Trophoblast cell (in vitro differentiated cells and primary cell): ENCODE measurements at regions not wholly inside any gene's neighbourhood (a gene's known extent, or its start where the extent isn't known, plus 50 kb on each side); places are given as distances from the start of the nearest gene placed in this dataset.
"Not testable (repeated sequence)": the region's sequence is repeated elsewhere in the genome, so short reads cannot be mapped to it uniquely, and the experiment has no call there.

Experiments
- DNase-seq, 2 donors: peaks; one replicate each; pipeline ENCODE4 v3.0.0-alpha.2; 2016
- H2AFZ ChIP-seq: 2 replicates; pipeline ENCODE4 v1.6.1; 2013; ENCODE audit warnings: low read length, moderate library complexity, mild to moderate bottlenecking; ENCODE audit not compliant: insufficient read depth, poor library complexity
- H2AK5ac ChIP-seq: 2 replicates; pipeline ENCODE4 v1.6.1; 2013; ENCODE audit warnings: mild to moderate bottlenecking, low read length
- H2BK120ac ChIP-seq: 2 replicates; pipeline ENCODE4 v1.6.1; 2013; ENCODE audit warnings: low read length, mild to moderate bottlenecking, moderate library complexity; ENCODE audit not compliant: insufficient read depth, poor library complexity
- H2BK12ac ChIP-seq: 2 replicates; pipeline ENCODE4 v1.6.1; 2013; ENCODE audit warnings: mild to moderate bottlenecking, low read length, moderate library complexity
- H2BK5ac ChIP-seq: 2 replicates; pipeline ENCODE4 v1.6.1; 2013; ENCODE audit warnings: low read length, low read depth, moderate library complexity, mild to moderate bottlenecking; ENCODE audit not compliant: poor library complexity
- H3K14ac ChIP-seq: 2 replicates; pipeline ENCODE4 v1.6.1; 2013; ENCODE audit warnings: mild to moderate bottlenecking, low read length
- H3K18ac ChIP-seq: 2 replicates; pipeline ENCODE4 v1.6.1; 2013; ENCODE audit warnings: mild to moderate bottlenecking, low read length
- H3K23ac ChIP-seq: 2 replicates; pipeline ENCODE4 v1.6.1; 2013; ENCODE audit warnings: low read length
- H3K27ac ChIP-seq: 2 replicates; pipeline ENCODE4 v1.5.1; 2013; ENCODE audit warnings: low read depth, mild to moderate bottlenecking, inconsistent platforms, low read length, moderate library complexity
- H3K27me3 ChIP-seq: 2 replicates; pipeline ENCODE4 v1.6.1; 2013; ENCODE audit warnings: inconsistent platforms, mild to moderate bottlenecking, low read length, moderate library complexity; ENCODE audit not compliant: insufficient read depth
- H3K36me3 ChIP-seq, 2 experiments: 1 replicate in 1 of 2; 2 replicates in 1 of 2; pipeline ENCODE4 v1.6.1; 2013; ENCODE audit warnings: low read length in 2 of 2, mild to moderate bottlenecking in 2 of 2, moderate library complexity in 1 of 2; ENCODE audit not compliant: insufficient read depth in 2 of 2, control insufficient read depth in 1 of 2
- H3K4ac ChIP-seq: 2 replicates; pipeline ENCODE4 v1.6.1; 2013; ENCODE audit warnings: low read depth, mild to moderate bottlenecking, low read length, moderate library complexity
- H3K4me1 ChIP-seq, 2 experiments: 1 replicate in 1 of 2; 2 replicates in 1 of 2; pipeline ENCODE4 v1.6.1; 2013; ENCODE audit warnings: low read length in 2 of 2, mild to moderate bottlenecking in 2 of 2, moderate library complexity in 1 of 2; ENCODE audit not compliant: insufficient read depth in 2 of 2, control insufficient read depth in 1 of 2
- H3K4me2 ChIP-seq: 2 replicates; pipeline ENCODE4 v1.6.1; 2013; ENCODE audit warnings: inconsistent platforms, mild to moderate bottlenecking, low read length, moderate library complexity
- H3K4me3 ChIP-seq: 2 replicates; pipeline ENCODE4 v1.5.1; 2013; ENCODE audit warnings: mild to moderate bottlenecking, low read depth, low read length, inconsistent platforms
- H3K79me1 ChIP-seq: one replicate; pipeline ENCODE4 v1.6.1; 2013; ENCODE audit warnings: low read length
- H3K79me2 ChIP-seq: 2 replicates; pipeline ENCODE4 v1.6.1; 2013; ENCODE audit warnings: low read length, mild to moderate bottlenecking; ENCODE audit not compliant: control insufficient read depth, insufficient read depth, poor library complexity
- H3K9ac ChIP-seq: 2 replicates; pipeline ENCODE4 v1.6.1; 2013; ENCODE audit warnings: mild to moderate bottlenecking, low read length
- H3K9me3 ChIP-seq: 2 replicates; pipeline ENCODE4 v1.6.1; 2013; ENCODE audit warnings: low read depth, mild to moderate bottlenecking, control low read depth, inconsistent platforms, low read length; ENCODE audit not compliant: insufficient read depth
- H4K12ac ChIP-seq: 2 replicates; pipeline ENCODE4 v1.6.1; 2013; ENCODE audit warnings: low read depth, mild to moderate bottlenecking, low read length, moderate library complexity
- H4K8ac ChIP-seq: 2 replicates; pipeline ENCODE4 v1.6.1; 2013; ENCODE audit warnings: low read depth, mild to moderate bottlenecking, low read length, moderate library complexity
- H4K91ac ChIP-seq: one replicate; pipeline ENCODE4 v1.6.1; 2013; ENCODE audit warnings: low read depth, mild to moderate bottlenecking, low read length, moderate library complexity
- WGBS: extraction: QIAGEN DNeasy Blood & Tissue Kit; methylation state at CpG from one replicate; pipeline ENCODE4 v1.1.7; 2013; ENCODE audit warnings: missing lambda C conversion rate; ENCODE audit not compliant: insufficient read length, insufficient coverage; ENCODE audit errors: extremely low coverage; 5-methylcytosine and 5-hydroxymethylcytosine counted together

DNA sequence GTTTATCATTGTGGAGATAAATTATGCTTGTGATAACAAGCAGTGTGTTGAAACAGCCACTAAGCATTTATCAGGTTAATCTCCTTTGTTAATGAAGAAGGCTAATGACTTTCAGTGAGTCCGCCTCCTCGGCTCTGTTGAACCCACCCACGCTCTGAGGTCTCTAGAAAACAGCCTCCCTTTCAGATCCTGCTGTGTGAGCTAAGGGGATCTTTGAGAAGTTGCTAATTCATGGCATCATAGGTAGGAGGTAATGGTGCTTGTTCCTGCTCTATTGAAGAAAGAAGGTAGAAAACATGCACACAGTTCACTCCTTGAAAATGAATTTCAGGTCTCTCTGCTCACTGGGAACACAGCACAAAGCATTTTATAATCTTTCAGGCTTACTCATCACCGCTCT is 483.9 kb downstream of the AACS start:
- no peak overlapping the region for H2AK5ac ChIP-seq
- WGBS = no CpG with 5 or more reads among the region's 4 CpGs
- H2BK120ac ChIP-seq = no peak overlapping the region
- DNase-seq = no peak
- H3K27me3 ChIP-seq = no peaks in the 10 kb centered on the region
- H3K79me2 ChIP-seq = no peaks in the 10 kb centered on the region
- H3K4me1 ChIP-seq = no peaks in the 10 kb centered on the region
- no peak overlapping the region for H3K4me2 ChIP-seq
- H3K9ac ChIP-seq = no peak overlapping the region
- no peak overlapping the region for H3K18ac ChIP-seq
- H4K8ac ChIP-seq = no peak overlapping the region
- peaks cover 6% of the 10 kb centered on the region for H3K9me3 ChIP-seq
- no peak overlapping the region for H2AFZ ChIP-seq
- no peak overlapping the region for H3K23ac ChIP-seq
- no peak overlapping the region for H3K4ac ChIP-seq
- no peaks in the 10 kb centered on the region for H3K36me3 ChIP-seq
- no peak overlapping the region for H3K14ac ChIP-seq
- no peak overlapping the region for H3K4me3 ChIP-seq
- H3K79me1 ChIP-seq = no peaks in the 10 kb centered on the region
- no peak overlapping the region for H2BK12ac ChIP-seq
- H3K27ac ChIP-seq = no peak overlapping the region
- H4K12ac ChIP-seq = no peak overlapping the region
- H2BK5ac ChIP-seq = no peak overlapping the region
- H4K91ac ChIP-seq = no peak overlapping the region

DNA sequence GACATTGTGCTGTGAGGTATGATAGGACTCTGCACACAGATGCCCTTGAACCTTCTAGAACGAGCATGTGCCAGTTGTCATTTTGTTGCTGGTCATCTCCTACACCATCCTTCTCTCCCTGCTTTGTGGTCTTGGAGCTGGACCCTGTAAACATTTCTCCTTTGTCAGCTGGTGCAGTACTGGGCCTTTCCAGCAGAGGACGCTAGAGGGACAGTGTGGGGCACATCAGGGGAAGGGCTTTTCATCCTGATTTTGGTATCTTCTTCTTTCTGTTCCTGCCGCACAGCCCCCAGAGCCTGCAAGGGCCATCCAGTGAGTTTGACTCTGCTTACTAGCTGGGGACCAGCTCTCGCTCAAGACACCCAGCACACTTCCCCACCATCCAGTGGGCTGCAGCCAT is 484.6 kb downstream of the AACS start:
- WGBS = no CpG with 5 or more reads among the region's 4 CpGs
- H4K12ac ChIP-seq = no peak overlapping the region

DNA sequence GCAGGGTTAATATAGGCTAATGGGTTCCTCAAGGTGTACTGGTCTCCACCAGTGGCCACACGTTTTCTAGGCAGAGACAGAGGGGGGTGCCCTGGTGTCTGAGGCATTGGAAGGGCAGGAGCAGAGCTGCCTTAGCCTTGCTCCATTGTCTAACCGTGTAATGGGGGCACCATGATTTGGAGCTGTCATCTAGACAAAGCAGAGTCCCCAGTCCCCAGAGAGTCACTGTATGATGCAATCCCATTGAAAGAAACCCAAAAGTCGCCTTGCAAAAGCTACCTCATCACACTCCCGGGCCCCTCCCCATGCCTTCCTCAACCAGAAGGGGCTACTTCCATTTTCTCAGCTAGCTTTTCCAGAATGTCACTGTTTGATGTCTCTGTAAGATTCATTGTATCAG is 487.1 kb downstream of the AACS start:
- Histone ChIP-seq H3K9ac (no peak overlapping the region), H4K12ac (no peak overlapping the region), H3K79me2 (no peaks in the 10 kb centered on the region), H3K9me3 (peaks cover 6% of the 10 kb centered on the region), H3K14ac (no peak overlapping the region), H4K91ac (no peak overlapping the region), H3K4me2 (no peak overlapping the region), H3K23ac (no peak overlapping the region), H2BK12ac (no peak overlapping the region), H3K4me3 (no peak overlapping the region), H2AK5ac (no peak overlapping the region), H3K4me1 (no peaks in the 10 kb centered on the region), H3K27ac (no peak overlapping the region), H3K27me3 (no peaks in the 10 kb centered on the region), H3K18ac (no peak overlapping the region), H2AFZ (no peak overlapping the region), H2BK5ac (no peak overlapping the region), H2BK120ac (no peak overlapping the region), H3K79me1 (no peaks in the 10 kb centered on the region), H3K4ac (no peak overlapping the region), H4K8ac (no peak overlapping the region), H3K36me3 (no peaks in the 10 kb centered on the region)
- no CpG with 5 or more reads among the region's 4 CpGs for WGBS
- no peak for DNase-seq

More for the DNA sequence above, 484.6 kb downstream of the AACS start:
- Histone ChIP-seq H3K18ac (no peak overlapping the region), H2BK5ac (no peak overlapping the region), H3K4ac (no peak overlapping the region), H2BK120ac (no peak overlapping the region), H2AK5ac (no peak overlapping the region), H3K9me3 (peaks cover 6% of the 10 kb centered on the region), H3K27me3 (no peaks in the 10 kb centered on the region), H3K4me3 (no peak overlapping the region), H4K91ac (no peak overlapping the region), H3K79me2 (no peaks in the 10 kb centered on the region), H3K4me2 (no peak overlapping the region), H3K9ac (no peak overlapping the region), H4K8ac (no peak overlapping the region), H3K4me1 (no peaks in the 10 kb centered on the region), H3K27ac (no peak overlapping the region), H3K36me3 (no peaks in the 10 kb centered on the region), H3K79me1 (no peaks in the 10 kb centered on the region), H3K23ac (no peak overlapping the region), H2AFZ (no peak overlapping the region), H3K14ac (no peak overlapping the region), H2BK12ac (no peak overlapping the region)
- DNase-seq = no peak

DNA sequence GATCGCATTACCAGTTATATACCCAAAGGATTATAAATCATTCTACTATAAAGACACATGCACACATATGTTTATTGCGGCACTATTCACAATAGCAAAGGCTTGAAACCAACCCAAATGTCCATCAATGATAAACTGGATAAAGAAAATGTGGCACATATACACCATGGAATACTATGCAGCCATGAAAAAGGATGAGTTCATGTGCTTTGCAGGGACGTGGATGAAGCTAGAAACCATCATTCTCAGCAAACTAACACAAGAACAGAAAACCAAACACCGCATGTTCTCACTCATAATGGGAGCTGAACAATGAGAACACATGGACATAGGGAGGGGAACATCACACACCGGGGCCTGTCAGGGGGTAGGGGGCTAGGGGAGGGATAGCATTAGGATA is 495.8 kb downstream of the AACS start:
- not testable (repeated sequence) for H3K27ac ChIP-seq, H2AK5ac ChIP-seq, H2BK120ac ChIP-seq, H3K23ac ChIP-seq, H3K18ac ChIP-seq, H4K8ac ChIP-seq, H3K9ac ChIP-seq, H3K79me1 ChIP-seq, H3K79me2 ChIP-seq, H3K9me3 ChIP-seq, H4K91ac ChIP-seq, H2BK12ac ChIP-seq, H3K36me3 ChIP-seq, H3K14ac ChIP-seq, H2BK5ac ChIP-seq, H3K4me2 ChIP-seq, H2AFZ ChIP-seq, H3K27me3 ChIP-seq, DNase-seq, H4K12ac ChIP-seq, H3K4me1 ChIP-seq, H3K4ac ChIP-seq, H3K4me3 ChIP-seq
- no CpG with 5 or more reads among the region's 5 CpGs for WGBS
